HepG2 (cell line): ENCODE measurements at regions not wholly inside any gene's neighbourhood (a gene's known extent, or its start where the extent isn't known, plus 50 kb on each side); places are given as distances from the start of the nearest gene placed in this dataset.
A peak's percentile ranks its signal among the peaks of the same experiment; 100 is the strongest.

Experiments used
- BCL6 ChIP-seq: IDR thresholded peaks from 2 replicates; pipeline ENCODE4 v1.6.1; 2016; ENCODE audit warnings: missing genetic modification reagents, missing compliant biosample characterization
- BRF2 ChIP-seq: sonication (generic); formaldehyde crosslinking; IDR thresholded peaks from 2 replicates; pipeline ENCODE4 v1.8.1; 2022; ENCODE audit warnings: mild to moderate bottlenecking, missing genetic modification reagents
- CBX2 ChIP-seq, 2 experiments: fragments of 200-600 bp in 1 of 2; sonication (generic); formaldehyde crosslinking in 1 of 2; IDR thresholded peaks; 2 replicates each; pipeline versions ENCODE4 v1.7.0 to v1.8.1; 2018 to 2022; ENCODE audit warnings: low read depth in 2 of 2, low read length in 1 of 2, mild to moderate bottlenecking in 1 of 2, missing genetic modification reagents in 1 of 2
- FOXC1 ChIP-seq: sonication (generic); formaldehyde crosslinking; IDR thresholded peaks from 2 replicates; pipeline ENCODE4 v1.8.0; 2022; ENCODE audit warnings: mild to moderate bottlenecking, missing genetic modification reagents, borderline replicate concordance
- HINFP ChIP-seq: sonication (generic); formaldehyde crosslinking; IDR thresholded peaks from 2 replicates; pipeline ENCODE4 v1.4.0; 2020; ENCODE audit warnings: low read depth, mild to moderate bottlenecking, missing genetic modification reagents
- ISL2 ChIP-seq: sonication (generic); formaldehyde crosslinking; IDR thresholded peaks from 2 replicates; pipeline ENCODE4 v1.5.0; 2020; ENCODE audit warnings: missing genetic modification reagents
- MEF2D ChIP-seq: sonication (generic); formaldehyde crosslinking; IDR thresholded peaks from 2 replicates; pipeline ENCODE4 v1.5.1; 2020; ENCODE audit warnings: mild to moderate bottlenecking, missing genetic modification reagents
- PBX2 ChIP-seq: IDR thresholded peaks from 2 replicates; pipeline ENCODE4 v1.6.1; 2016; ENCODE audit warnings: control low read depth
- SNAPC5 ChIP-seq: sonication (generic); formaldehyde crosslinking; IDR thresholded peaks from 2 replicates; pipeline ENCODE4 v1.8.1; 2023; ENCODE audit warnings: mild to moderate bottlenecking, missing genetic modification reagents, borderline replicate concordance
- TBL1XR1 ChIP-seq: fragments of 150-350 bp; IDR thresholded peaks from 2 replicates; pipeline ENCODE4 v1.6.1; 2014; ENCODE audit warnings: borderline replicate concordance, low read length; ENCODE audit not compliant: partially characterized antibody
- TOPORS ChIP-seq: sonication (generic); formaldehyde crosslinking; IDR thresholded peaks from 2 replicates; pipeline ENCODE4 v1.8.0; 2023; ENCODE audit warnings: mild to moderate bottlenecking, missing genetic modification reagents
- ZNF160 ChIP-seq: sonication (generic); formaldehyde crosslinking; IDR thresholded peaks from 2 replicates; pipeline ENCODE4 v1.8.0; 2022; ENCODE audit warnings: mild to moderate bottlenecking, inconsistent platforms, missing genetic modification reagents
- ZNF407 ChIP-seq: sonication (generic); formaldehyde crosslinking; IDR thresholded peaks from one replicate; pipeline ENCODE4 v1.5.1; 2020; ENCODE audit warnings: mild to moderate bottlenecking, missing genetic modification reagents; ENCODE audit errors: not compliant biosample characterization
- ZNF484 ChIP-seq: sonication (generic); formaldehyde crosslinking; IDR thresholded peaks from 2 replicates; pipeline ENCODE4 v1.5.1; 2020; ENCODE audit warnings: mild to moderate bottlenecking, low read depth, missing genetic modification reagents, borderline replicate concordance
- ZNF652 ChIP-seq: IDR thresholded peaks from 2 replicates; pipeline ENCODE4 v1.6.1; 2016; ENCODE audit warnings: low read depth, borderline replicate concordance
- ZSCAN20 ChIP-seq: sonication (generic); formaldehyde crosslinking; IDR thresholded peaks from 2 replicates; pipeline ENCODE4 v1.4.0; 2020; ENCODE audit warnings: missing genetic modification reagents, mild to moderate bottlenecking, borderline replicate concordance

GRCh38 chr6:168244961-168245551 lies 74.5 kb downstream of the DACT2 start (continued):
- no peak for TF ChIP-seq ZNF407 (CRISPR knock-in tag)
- no peak for TF ChIP-seq ZSCAN20 (CRISPR knock-in tag)
- TF ChIP-seq ZNF160, result no peak
- no peak for TF ChIP-seq CBX2 (IDR thresholded peaks at IDR 0.05; ENCODE audit: low read depth, low read length)
- no peak for TF ChIP-seq CBX2 (CRISPR knock-in tag; IDR thresholded peaks at IDR 0.05; ENCODE audit: low read depth)
- TF ChIP-seq TOPORS, result no peak
- TF ChIP-seq PBX2, result no peak
- TF ChIP-seq SNAPC5 (CRISPR knock-in tag), result no peak
- TF ChIP-seq TBL1XR1, result no peak
- TF ChIP-seq FOXC1, result no peak
- TF ChIP-seq BRF2, result no peak
- TF ChIP-seq BCL6 (CRISPR knock-in tag), result peak; percentile 97
- peak; percentile 79 for TF ChIP-seq MEF2D
- peak; percentile 41; the same call in 1 of the 2 replicates for TF ChIP-seq ZNF652 (CRISPR knock-in tag)
- no peak for TF ChIP-seq ZNF484
- no peak for TF ChIP-seq HINFP (CRISPR knock-in tag)
- TF ChIP-seq ISL2 (CRISPR knock-in tag), result peak; percentile 91; the same call in 1 of the 2 replicates
